HepG2 (cell line): ENCODE measurements at regions not wholly inside any gene's neighbourhood (a gene's known extent, or its start where the extent isn't known, plus 50 kb on each side); places are given as distances from the start of the nearest gene placed in this dataset.

ENCODE experiments used
- ATAC-seq: fragments of 200-7000 bp; cut with Tn5 transposase; 3 replicates; pipeline ENCODE4 v1.9.1; 2020; ENCODE audit warnings: mild to moderate bottlenecking, moderate library complexity
- BruUV-seq: library from RNA; stranded (reverse); fragments of 400-500 nt; replicated peaks from 2 replicates; lab custom pipeline; 2021; lab: Mats Ljungman, UMichigan
- CTCF ChIA-PET: fragments of 300-600 bp; formaldehyde crosslinking; extraction: SDS; loops from one replicate; lab custom pipeline; 2021; ENCODE audit warnings: low total read pairs, inconsistent platforms, low intra/inter-chr PET ratio; lab: Yijun Ruan, JAX
- POLR2A ChIA-PET: fragments of 350-600 bp; sonication (Branson Sonifier 250); formaldehyde crosslinking; loops from one replicate; lab custom pipeline; 2020; ENCODE audit warnings: antibody characterized with exemption, inconsistent platforms; lab: Yijun Ruan, JAX
- DNase-seq: peaks from one replicate; pipeline ENCODE4 v3.0.0-alpha.2; 2015; ENCODE audit warnings: low spot score
- FAIRE-seq: peaks from 3 replicates; lab custom pipeline; 2011; peaks lifted over from hg19 to GRCh38; lab: Jason Lieb, UNC
- H2AFZ ChIP-seq: one replicate; pipeline ENCODE4 v1.6.1; 2011; ENCODE audit warnings: low read length, inconsistent platforms
- H3K27ac ChIP-seq: fragments of 300-600 bp; 3 replicates; pipeline ENCODE4 v1.8.0; 2011; ENCODE audit warnings: mixed run types, mild to moderate bottlenecking, mixed read lengths, low read length, inconsistent platforms; ENCODE audit not compliant: insufficient read depth; ENCODE audit errors: extremely low read length
- H3K27me3 ChIP-seq, 2 experiments: fragments of 200-600 bp in 1 of 2; 2 replicates in 1 of 2; 3 replicates in 1 of 2; pipeline versions ENCODE4 v1.6.0 to v1.8.0; 2011; ENCODE audit warnings: low read length in 2 of 2, mild to moderate bottlenecking in 2 of 2, moderate library complexity in 2 of 2, inconsistent platforms in 1 of 2; ENCODE audit not compliant: insufficient read depth in 2 of 2, control insufficient read depth in 1 of 2
- H3K36me3 ChIP-seq, 2 experiments: fragments of 200-600 bp in 1 of 2; replicated peaks in 1 of 2; 2 replicates in 1 of 2; 3 replicates in 1 of 2; pipeline versions ENCODE4 v1.5.1 to v1.8.0; 2011; ENCODE audit warnings: low read length in 2 of 2, inconsistent platforms in 1 of 2; ENCODE audit not compliant: insufficient read depth in 2 of 2, control insufficient read depth in 1 of 2
- H3K4me1 ChIP-seq: 2 replicates; pipeline ENCODE4 v1.5.1; 2012; ENCODE audit warnings: low read length, inconsistent platforms; ENCODE audit not compliant: insufficient read depth
- H3K4me2 ChIP-seq: 2 replicates; pipeline ENCODE4 v1.6.0; 2011; ENCODE audit warnings: low read depth, low read length, inconsistent platforms
- H3K4me3 ChIP-seq, 3 experiments: fragments of 200-600 bp in 1 of 3; sonication (generic), shearing (Covaris generic) in 1 of 3; replicated peaks in 1 of 3; 2 replicates each; pipeline ENCODE4 v1.5.1; 2011 to 2016; ENCODE audit warnings: low read length in 3 of 3, inconsistent platforms in 2 of 3, low read depth in 2 of 3, mild to moderate bottlenecking in 2 of 3, control low read depth in 1 of 3, mixed read lengths in 1 of 3; ENCODE audit not compliant: insufficient read depth in 1 of 3
- H3K79me2 ChIP-seq: one replicate; pipeline ENCODE4 v1.6.1; 2011; ENCODE audit warnings: low read length, inconsistent platforms; ENCODE audit not compliant: insufficient read depth
- H3K9ac ChIP-seq: 2 replicates; pipeline ENCODE4 v1.6.0; 2011; ENCODE audit warnings: mild to moderate bottlenecking, low read depth, low read length, inconsistent platforms; ENCODE audit not compliant: insufficient read depth
- H3K9me3 ChIP-seq: 2 replicates; pipeline ENCODE4 v1.5.1; 2012; ENCODE audit warnings: mild to moderate bottlenecking, low read length
- H4K20me1 ChIP-seq: 2 replicates; pipeline ENCODE4 v1.6.0; 2011; ENCODE audit warnings: inconsistent platforms, mild to moderate bottlenecking, low read length, moderate library complexity; ENCODE audit not compliant: insufficient read depth
- CEBPZ ChIP-seq: IDR thresholded peaks from 2 replicates; pipeline ENCODE4 v1.6.1; 2012; ENCODE audit warnings: low read length, improper control_type of control experiment
- CENPX ChIP-seq: sonication (generic); formaldehyde crosslinking; IDR thresholded peaks from 2 replicates; pipeline ENCODE4 v1.9.0; 2021; ENCODE audit warnings: mild to moderate bottlenecking, missing genetic modification reagents, moderate library complexity
- CHCHD3 ChIP-seq: sonication (generic); formaldehyde crosslinking; IDR thresholded peaks from 2 replicates; pipeline ENCODE4 v1.8.0; 2022; ENCODE audit warnings: mild to moderate bottlenecking, missing genetic modification reagents, moderate library complexity
- FOSL1 ChIP-seq: sonication (generic); formaldehyde crosslinking; IDR thresholded peaks from 2 replicates; pipeline ENCODE4 v1.9.0; 2021; ENCODE audit warnings: missing genetic modification reagents, borderline replicate concordance
- MXI1 ChIP-seq: IDR thresholded peaks from 3 replicates; pipeline ENCODE4 v1.6.1; 2012; ENCODE audit warnings: low read depth, low read length, inconsistent platforms, borderline replicate concordance
- NR2F1 ChIP-seq, 2 experiments: fragments of 450-650 bp in 1 of 2; formaldehyde crosslinking in 1 of 2; IDR thresholded peaks; 2 replicates each; pipeline versions ENCODE4 v1.5.0 to v1.6.1; 2016 to 2020; ENCODE audit warnings: mild to moderate bottlenecking in 1 of 2, missing compliant biosample characterization in 1 of 2, missing genetic modification reagents in 1 of 2, moderate library complexity in 1 of 2
- THRA ChIP-seq: sonication (generic); formaldehyde crosslinking; IDR thresholded peaks from 2 replicates; pipeline ENCODE4 v1.4.0; 2020; ENCODE audit warnings: missing genetic modification reagents, borderline replicate concordance
- WGBS: methylation state at CpG from one replicate; pipeline ENCODE4 v1.1.6; 2017; ENCODE audit warnings: low lambda C conversion rate; 5-methylcytosine and 5-hydroxymethylcytosine counted together
- in situ Hi-C: cut with HindIII; loops from 2 replicates; pipeline ENCODE4 v1.10.0; 2017; ENCODE audit warnings: low pct_unique_long_range_greater_than_20kb; ENCODE audit not compliant: extremely low pct_ligation_motif_present
- intact Hi-C: fragments of 100-400 bp; cut with micrococcal nuclease; formaldehyde crosslinking; loops from one replicate; pipeline ENCODE4 v1.10.0; 2022; ENCODE audit not compliant: unreplicated experiment

GRCh38 chr5:2203774-2204173, 321.0 kb upstream of the IRX4 start:
- H3K27me3 ChIP-seq = peaks cover 2 to 32% of the 10 kb centered on the region in 2 experiments; a peak in 3 of 5 replicates
- H3K79me2 ChIP-seq = no peaks in the 10 kb centered on the region
- no peak overlapping the region for H3K4me2 ChIP-seq
- H4K20me1 ChIP-seq = no peaks in the 10 kb centered on the region; the same call in 1 of the 2 replicates
- no peaks in the 10 kb centered on the region for H3K9me3 ChIP-seq
- POLR2A ChIA-PET = no interaction called here
- in situ Hi-C loops = loop anchor here (10.0 to 25.0 kb wide), 2 partner anchors 534 to 1401 kb away; no protein-coding TSS in a partner anchor
- FAIRE-seq (no peak), DNase-seq (no peak), ATAC-seq (no peak)
- no peak overlapping the region for H3K4me3 ChIP-seq
- H3K9ac ChIP-seq = no peak overlapping the region
- no TSS peak for BruUV-seq
- intact Hi-C loops = no loop called here
- TF ChIP-seq CHCHD3 (CRISPR knock-in tag) = no peak
- TF ChIP-seq CEBPZ = no peak
- no peak for TF ChIP-seq MXI1
- no peak for TF ChIP-seq FOSL1 (CRISPR knock-in tag)
- no peak for TF ChIP-seq CENPX (CRISPR knock-in tag)
- no peak for TF ChIP-seq THRA
- no peak for TF ChIP-seq NR2F1 (CRISPR knock-in tag; IDR thresholded peaks at IDR 0.05)
- H3K27ac ChIP-seq = no peak overlapping the region
- no peak overlapping the region for H2AFZ ChIP-seq
- CTCF ChIA-PET = no interaction called here
- H3K36me3 ChIP-seq = no peaks in the 10 kb centered on the region
- WGBS = 0% methylated on average over 3 of the region's 3 CpGs
- H3K4me1 ChIP-seq = no peaks in the 10 kb centered on the region
